Liver (tissue), 7 donors: ENCODE measurements at regions not wholly inside any gene's neighbourhood (a gene's known extent, or its start where the extent isn't known, plus 50 kb on each side); places are given as distances from the start of the nearest gene placed in this dataset.

Source experiments
- DNase-seq: peaks from one replicate; pipeline ENCODE4 v3.0.0-alpha.2; 2017; ENCODE audit warnings: low spot score
- H3K27ac ChIP-seq, 2 donors: one replicate each; pipeline ENCODE4 v1.7.0; 2013; ENCODE audit warnings: inconsistent platforms in 2 of 2, low read length in 2 of 2, control low read depth in 1 of 2, low read depth in 1 of 2, mild to moderate bottlenecking in 1 of 2
- H3K27me3 ChIP-seq, 4 donors: one replicate each; pipeline versions ENCODE4 v1.6.1 to v1.7.0; 2013; ENCODE audit warnings: low read length in 3 of 4, inconsistent platforms in 1 of 4, mild to moderate bottlenecking in 1 of 4, moderate library complexity in 1 of 4; ENCODE audit not compliant: control insufficient read depth in 4 of 4, insufficient read depth in 4 of 4
- H3K36me3 ChIP-seq, 4 donors: one replicate each; pipeline versions ENCODE4 v1.6.1 to v1.7.0; 2013; ENCODE audit warnings: low read length in 3 of 4, mild to moderate bottlenecking in 3 of 4, low read depth in 1 of 4, moderate library complexity in 1 of 4; ENCODE audit not compliant: control insufficient read depth in 4 of 4, insufficient read depth in 3 of 4
- H3K4me1 ChIP-seq, 4 donors: one replicate each; pipeline versions ENCODE4 v1.6.1 to v1.7.0; 2013; ENCODE audit warnings: low read length in 3 of 4, mild to moderate bottlenecking in 3 of 4, moderate library complexity in 1 of 4; ENCODE audit not compliant: control insufficient read depth in 4 of 4, insufficient read depth in 4 of 4
- H3K4me3 ChIP-seq, 3 donors: one replicate each; pipeline versions ENCODE4 v1.6.1 to v1.7.0; 2013; ENCODE audit warnings: low read length in 3 of 3, control low read depth in 1 of 3, low read depth in 1 of 3, mild to moderate bottlenecking in 1 of 3
- H3K9ac ChIP-seq, 2 donors: one replicate each; pipeline ENCODE4 v1.7.0; 2013; ENCODE audit warnings: low read length in 2 of 2, mild to moderate bottlenecking in 2 of 2, moderate library complexity in 2 of 2, control low read depth in 1 of 2, low read depth in 1 of 2
- H3K9me3 ChIP-seq, 4 donors: one replicate each; pipeline versions ENCODE4 v1.6.1 to v1.7.0; 2013; ENCODE audit warnings: low read length in 3 of 4; ENCODE audit not compliant: control insufficient read depth in 4 of 4
- EGR1 ChIP-seq, 2 donors: IDR thresholded peaks; 2 replicates each; pipeline ENCODE4 v1.6.1; 2016 to 2018; ENCODE audit warnings: antibody characterized with exemption in 2 of 2, low read depth in 2 of 2
- FOXA2 ChIP-seq: IDR thresholded peaks from 2 replicates; pipeline ENCODE4 v1.6.1; 2016; ENCODE audit warnings: antibody characterized with exemption
- GABPA ChIP-seq, 2 donors: IDR thresholded peaks in 1 of 2; conservative IDR thresholded peaks in 1 of 2; 2 replicates each; pipeline ENCODE4 v1.6.1; 2016; ENCODE audit warnings: antibody characterized with exemption in 2 of 2, mild to moderate bottlenecking in 1 of 2, moderate library complexity in 1 of 2
- HNF4A ChIP-seq, 2 donors: conservative IDR thresholded peaks; 2 replicates each; pipeline ENCODE4 v1.6.1; 2016; ENCODE audit warnings: antibody characterized with exemption in 2 of 2, mild to moderate bottlenecking in 2 of 2
- HNF4G ChIP-seq: IDR thresholded peaks from 2 replicates; pipeline ENCODE4 v1.6.1; 2016; ENCODE audit warnings: antibody characterized with exemption
- JUND ChIP-seq, 2 donors: IDR thresholded peaks; 2 replicates each; pipeline ENCODE4 v1.6.1; 2016; ENCODE audit warnings: antibody characterized with exemption in 2 of 2
- NR2F2 ChIP-seq: IDR thresholded peaks from 2 replicates; pipeline ENCODE4 v1.6.1; 2016; ENCODE audit warnings: antibody characterized with exemption
- RAD21 ChIP-seq, 2 donors: IDR thresholded peaks; 2 replicates each; pipeline ENCODE4 v1.6.1; 2016; ENCODE audit warnings: antibody characterized with exemption in 2 of 2, mild to moderate bottlenecking in 2 of 2
- RXRA ChIP-seq, 2 donors: IDR thresholded peaks; 2 replicates each; pipeline ENCODE4 v1.6.1; 2017 to 2018; ENCODE audit warnings: antibody characterized with exemption in 2 of 2, mild to moderate bottlenecking in 1 of 2
- SP1 ChIP-seq: IDR thresholded peaks from 2 replicates; pipeline ENCODE4 v1.6.1; 2018; ENCODE audit warnings: antibody characterized with exemption, mild to moderate bottlenecking
- YY1 ChIP-seq: IDR thresholded peaks from 2 replicates; pipeline ENCODE4 v1.6.1; 2016; ENCODE audit warnings: antibody characterized with exemption, mild to moderate bottlenecking
- WGBS: extraction: QIAGEN DNeasy Blood & Tissue Kit; methylation state at CpG from one replicate; pipeline ENCODE4 v1.1.7; 2013; 5-methylcytosine and 5-hydroxymethylcytosine counted together
- TF ChIP-seq, protein P1 (sequence below): IDR thresholded peaks from 2 replicates; pipeline ENCODE4 v1.6.1; 2016; ENCODE audit warnings: antibody characterized with exemption
- TF ChIP-seq, protein P2 (sequence below): IDR thresholded peaks from 2 replicates; pipeline ENCODE4 v1.6.1; 2016; ENCODE audit warnings: antibody characterized with exemption, mild to moderate bottlenecking
- TF ChIP-seq, protein P3 (sequence below): IDR thresholded peaks from 2 replicates; pipeline ENCODE4 v1.6.1; 2016; ENCODE audit warnings: antibody characterized with exemption
- TF ChIP-seq, protein P4 (sequence below): IDR thresholded peaks from 2 replicates; pipeline ENCODE4 v1.6.1; 2016; ENCODE audit warnings: antibody characterized with exemption
- donor health status: healthy.
- donor health status: healthy.
- donor health status: healthy.
- donor health status: healthy.

DNA sequence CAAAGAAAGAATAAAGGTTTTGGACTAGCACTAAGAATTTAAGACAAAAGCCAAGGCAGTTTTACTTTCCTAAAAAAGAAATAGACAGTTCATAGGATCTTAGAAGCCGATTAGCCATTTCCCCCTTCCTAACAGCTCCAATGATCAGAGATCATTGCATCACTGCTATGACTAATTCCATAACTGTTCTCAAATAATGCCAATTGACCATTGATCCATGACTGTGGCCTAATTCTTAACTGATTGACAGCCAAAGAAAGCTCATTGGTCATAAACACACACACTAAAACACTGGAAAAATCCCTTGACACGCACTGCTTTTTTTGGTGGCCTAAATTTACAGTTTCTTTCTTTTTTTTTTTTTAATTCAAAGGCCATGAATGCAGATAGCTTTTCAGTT, 345.0 kb upstream of the ACVR2A start:
- Histone ChIP-seq H3K36me3 (no peaks in the 10 kb centered on the region), H3K4me3 (no peak overlapping the region), H3K4me1 (peaks cover 0 to 10% (median 4%) of the 10 kb centered on the region in 4 donors), H3K9me3 (no peaks in the 10 kb centered on the region), H3K9ac (no peak overlapping the region), H3K27me3 (no peaks in the 10 kb centered on the region), H3K27ac (no peak overlapping the region)
- 35% methylated on average over 2 of the region's 2 CpGs for WGBS
- no peak for DNase-seq
- TF ChIP-seq, protein P1, sequence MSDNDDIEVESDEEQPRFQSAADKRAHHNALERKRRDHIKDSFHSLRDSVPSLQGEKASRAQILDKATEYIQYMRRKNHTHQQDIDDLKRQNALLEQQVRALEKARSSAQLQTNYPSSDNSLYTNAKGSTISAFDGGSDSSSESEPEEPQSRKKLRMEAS, result no peak
- TF ChIP-seq EGR1 (IDR thresholded peaks at IDR 0.05; ENCODE audit: low read depth in 2 of 2) (no peak), FOXA2 (no peak), GABPA (IDR thresholded peaks at IDR 0.05 in 1 of 2, conservative IDR thresholded peaks at IDR 0.05 in 1 of 2) (no peak), JUND (IDR thresholded peaks at IDR 0.05) (peak; percentile 75 to 92), YY1 (peak; percentile 16), SP1 (peak; percentile 54), RXRA (IDR thresholded peaks at IDR 0.05) (peak; percentile 20 to 26), HNF4A (conservative IDR thresholded peaks at IDR 0.05) (peak; percentile 56 to 74)
- TF ChIP-seq, protein P2, sequence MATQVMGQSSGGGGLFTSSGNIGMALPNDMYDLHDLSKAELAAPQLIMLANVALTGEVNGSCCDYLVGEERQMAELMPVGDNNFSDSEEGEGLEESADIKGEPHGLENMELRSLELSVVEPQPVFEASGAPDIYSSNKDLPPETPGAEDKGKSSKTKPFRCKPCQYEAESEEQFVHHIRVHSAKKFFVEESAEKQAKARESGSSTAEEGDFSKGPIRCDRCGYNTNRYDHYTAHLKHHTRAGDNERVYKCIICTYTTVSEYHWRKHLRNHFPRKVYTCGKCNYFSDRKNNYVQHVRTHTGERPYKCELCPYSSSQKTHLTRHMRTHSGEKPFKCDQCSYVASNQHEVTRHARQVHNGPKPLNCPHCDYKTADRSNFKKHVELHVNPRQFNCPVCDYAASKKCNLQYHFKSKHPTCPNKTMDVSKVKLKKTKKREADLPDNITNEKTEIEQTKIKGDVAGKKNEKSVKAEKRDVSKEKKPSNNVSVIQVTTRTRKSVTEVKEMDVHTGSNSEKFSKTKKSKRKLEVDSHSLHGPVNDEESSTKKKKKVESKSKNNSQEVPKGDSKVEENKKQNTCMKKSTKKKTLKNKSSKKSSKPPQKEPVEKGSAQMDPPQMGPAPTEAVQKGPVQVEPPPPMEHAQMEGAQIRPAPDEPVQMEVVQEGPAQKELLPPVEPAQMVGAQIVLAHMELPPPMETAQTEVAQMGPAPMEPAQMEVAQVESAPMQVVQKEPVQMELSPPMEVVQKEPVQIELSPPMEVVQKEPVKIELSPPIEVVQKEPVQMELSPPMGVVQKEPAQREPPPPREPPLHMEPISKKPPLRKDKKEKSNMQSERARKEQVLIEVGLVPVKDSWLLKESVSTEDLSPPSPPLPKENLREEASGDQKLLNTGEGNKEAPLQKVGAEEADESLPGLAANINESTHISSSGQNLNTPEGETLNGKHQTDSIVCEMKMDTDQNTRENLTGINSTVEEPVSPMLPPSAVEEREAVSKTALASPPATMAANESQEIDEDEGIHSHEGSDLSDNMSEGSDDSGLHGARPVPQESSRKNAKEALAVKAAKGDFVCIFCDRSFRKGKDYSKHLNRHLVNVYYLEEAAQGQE, result no peak
- TF ChIP-seq, protein P3, sequence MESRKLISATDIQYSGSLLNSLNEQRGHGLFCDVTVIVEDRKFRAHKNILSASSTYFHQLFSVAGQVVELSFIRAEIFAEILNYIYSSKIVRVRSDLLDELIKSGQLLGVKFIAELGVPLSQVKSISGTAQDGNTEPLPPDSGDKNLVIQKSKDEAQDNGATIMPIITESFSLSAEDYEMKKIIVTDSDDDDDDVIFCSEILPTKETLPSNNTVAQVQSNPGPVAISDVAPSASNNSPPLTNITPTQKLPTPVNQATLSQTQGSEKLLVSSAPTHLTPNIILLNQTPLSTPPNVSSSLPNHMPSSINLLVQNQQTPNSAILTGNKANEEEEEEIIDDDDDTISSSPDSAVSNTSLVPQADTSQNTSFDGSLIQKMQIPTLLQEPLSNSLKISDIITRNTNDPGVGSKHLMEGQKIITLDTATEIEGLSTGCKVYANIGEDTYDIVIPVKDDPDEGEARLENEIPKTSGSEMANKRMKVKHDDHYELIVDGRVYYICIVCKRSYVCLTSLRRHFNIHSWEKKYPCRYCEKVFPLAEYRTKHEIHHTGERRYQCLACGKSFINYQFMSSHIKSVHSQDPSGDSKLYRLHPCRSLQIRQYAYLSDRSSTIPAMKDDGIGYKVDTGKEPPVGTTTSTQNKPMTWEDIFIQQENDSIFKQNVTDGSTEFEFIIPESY, result no peak
- TF ChIP-seq, protein P4, sequence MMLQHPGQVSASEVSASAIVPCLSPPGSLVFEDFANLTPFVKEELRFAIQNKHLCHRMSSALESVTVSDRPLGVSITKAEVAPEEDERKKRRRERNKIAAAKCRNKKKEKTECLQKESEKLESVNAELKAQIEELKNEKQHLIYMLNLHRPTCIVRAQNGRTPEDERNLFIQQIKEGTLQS, result peak; percentile 96

DNA sequence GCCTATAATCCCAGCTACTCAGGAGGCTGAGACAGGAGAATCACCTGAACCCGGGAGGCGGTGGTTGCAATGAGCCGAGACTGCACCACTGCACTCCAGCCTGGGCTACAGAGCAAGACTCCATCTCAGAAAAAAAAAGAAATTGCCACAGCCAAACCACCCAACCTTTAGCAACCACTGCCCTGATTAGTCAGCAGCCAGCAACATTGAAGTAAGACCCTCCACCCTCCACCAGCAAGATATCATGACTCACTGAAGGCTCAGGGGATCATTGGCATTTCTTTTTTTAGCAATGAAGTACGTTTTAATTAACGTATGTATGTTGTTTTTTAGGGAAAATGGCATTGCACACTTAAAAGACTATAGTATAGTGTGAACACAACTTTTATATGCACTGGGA, 349.1 kb upstream of the ACVR2A start:
- Histone ChIP-seq H3K27me3 (no peaks in the 10 kb centered on the region), H3K4me1 (peaks cover 0 to 8% (median 4%) of the 10 kb centered on the region in 4 donors), H3K9ac (no peak overlapping the region), H3K36me3 (no peaks in the 10 kb centered on the region), H3K9me3 (no peaks in the 10 kb centered on the region), H3K27ac (no peak overlapping the region), H3K4me3 (no peak overlapping the region)
- no peak for DNase-seq
- no peak for TF ChIP-seq RAD21 (IDR thresholded peaks at IDR 0.05)
- TF ChIP-seq, protein P4, result no peak
- TF ChIP-seq HNF4A (conservative IDR thresholded peaks at IDR 0.05), result no peak
- no peak for TF ChIP-seq EGR1 (IDR thresholded peaks at IDR 0.05; ENCODE audit: low read depth in 2 of 2)
- no peak for TF ChIP-seq HNF4G
- no peak for TF ChIP-seq GABPA (IDR thresholded peaks at IDR 0.05 in 1 of 2, conservative IDR thresholded peaks at IDR 0.05 in 1 of 2)
- no peak for TF ChIP-seq YY1
- no peak for TF ChIP-seq NR2F2
- TF ChIP-seq FOXA2, result no peak
- TF ChIP-seq RXRA (IDR thresholded peaks at IDR 0.05), result no peak
- WGBS, result 91% methylated on average over 5 of the region's 5 CpGs
